GM12878 (cell line): ENCODE measurements at regions not wholly inside any gene's neighbourhood (a gene's known extent, or its start where the extent isn't known, plus 50 kb on each side); places are given as distances from the start of the nearest gene placed in this dataset.

Source experiments
- ATAC-seq: fragments of 200-7000 bp; cut with Tn5 transposase; 3 replicates; pipeline ENCODE4 v1.9.1; 2020; ENCODE audit warnings: mild to moderate bottlenecking, moderate library complexity
- BruUV-seq: library from RNA; stranded (reverse); fragments of 400-500 nt; replicated peaks from 2 replicates; lab custom pipeline; 2021; lab: Mats Ljungman, UMichigan
- CTCF ChIA-PET: fragments of 300-600 bp; sonication (Branson Sonifier 250); formaldehyde crosslinking; extraction: SDS; loops from one replicate; lab custom pipeline; 2021; ENCODE audit warnings: inconsistent platforms; lab: Yijun Ruan, JAX
- POLR2A ChIA-PET: fragments of 350-600 bp; formaldehyde crosslinking; extraction: SDS; loops from one replicate; lab custom pipeline; 2021; ENCODE audit warnings: inconsistent platforms; lab: Charles Lee
- RAD21 ChIA-PET: fragments of 300-600 bp; sonication (Branson Sonifier 250); formaldehyde crosslinking; loops from one replicate; lab custom pipeline; 2023; ENCODE audit warnings: antibody characterized with exemption; ENCODE audit not compliant: unreplicated experiment; lab: Charles Lee
- SMC1A ChIA-PET: fragments of 300-600 bp; sonication (Branson Sonifier 250); formaldehyde crosslinking; loops from one replicate; lab custom pipeline; 2023; ENCODE audit not compliant: unreplicated experiment, uncharacterized antibody; lab: Charles Lee
- DNase-seq: peaks from one replicate; pipeline ENCODE4 v3.0.0-alpha.2; 2011; ENCODE audit warnings: low read depth, low spot score
- FAIRE-seq: peaks from 3 replicates; lab custom pipeline; 2011; peaks lifted over from hg19 to GRCh38; lab: Jason Lieb, UNC
- H2AFZ ChIP-seq: 2 replicates; pipeline ENCODE4 v1.6.0; 2011; ENCODE audit warnings: low read depth, low read length, control low read depth; ENCODE audit not compliant: control insufficient read depth
- H3K27ac ChIP-seq: 2 replicates; pipeline ENCODE4 v1.5.1; 2011; ENCODE audit warnings: control low read depth; ENCODE audit not compliant: control insufficient read depth, insufficient read depth
- H3K27me3 ChIP-seq, 2 experiments: replicated peaks in 1 of 2; 2 replicates each; pipeline versions ENCODE4 v1.6.0 to v1.6.1; 2011; ENCODE audit warnings: low read length in 1 of 2; ENCODE audit not compliant: control insufficient read depth in 2 of 2, insufficient read depth in 2 of 2
- H3K36me3 ChIP-seq, 2 experiments: 2 replicates each; pipeline ENCODE4 v1.5.1; 2011; ENCODE audit warnings: low read length in 1 of 2; ENCODE audit not compliant: control insufficient read depth in 2 of 2, insufficient read depth in 2 of 2
- H3K4me1 ChIP-seq: 2 replicates; pipeline ENCODE4 v1.6.1; 2011; ENCODE audit warnings: mild to moderate bottlenecking, low read length, moderate library complexity, mixed read lengths; ENCODE audit not compliant: control insufficient read depth, insufficient read depth
- H3K4me2 ChIP-seq: 2 replicates; pipeline ENCODE4 v1.6.0; 2011; ENCODE audit warnings: control low read depth; ENCODE audit not compliant: control insufficient read depth, insufficient read depth
- H3K4me3 ChIP-seq: fragments of 200-600 bp; sonication (generic); 2 replicates; pipeline ENCODE4 v1.5.1; 2016
- H3K79me2 ChIP-seq: 2 replicates; pipeline ENCODE4 v1.6.0; 2011; ENCODE audit warnings: low read length; ENCODE audit not compliant: control insufficient read depth, insufficient read depth
- H3K9ac ChIP-seq: 2 replicates; pipeline ENCODE4 v1.8.0; 2011; ENCODE audit warnings: low read length, control low read depth, mixed read lengths; ENCODE audit not compliant: control insufficient read depth, insufficient read depth
- H3K9me3 ChIP-seq: replicated peaks from 3 replicates; pipeline ENCODE4 v1.5.1; 2011; ENCODE audit warnings: mild to moderate bottlenecking, low read length; ENCODE audit not compliant: control insufficient read depth, insufficient read depth
- H4K20me1 ChIP-seq: 2 replicates; pipeline ENCODE4 v1.6.0; 2011; ENCODE audit not compliant: control insufficient read depth, insufficient read depth
- BCL11A ChIP-seq: IDR thresholded peaks from 2 replicates; pipeline ENCODE4 v1.6.1; 2011; ENCODE audit warnings: low read depth, low read length
- CHD1 ChIP-seq: IDR thresholded peaks from 2 replicates; pipeline ENCODE4 v1.6.1; 2012; ENCODE audit warnings: low read depth, low read length, improper control_type of control experiment
- E2F4 ChIP-seq: IDR thresholded peaks from 2 replicates; pipeline ENCODE4 v1.6.1; 2012; ENCODE audit warnings: low read depth, low read length, improper control_type of control experiment
- FOXK2 ChIP-seq: fragments of 450-650 bp; IDR thresholded peaks from 2 replicates; pipeline ENCODE4 v1.6.1; 2017; ENCODE audit warnings: mild to moderate bottlenecking, moderate library complexity
- JUNB ChIP-seq: IDR thresholded peaks from 2 replicates; pipeline ENCODE4 v1.6.1; 2016; ENCODE audit warnings: antibody characterized with exemption, mild to moderate bottlenecking
- NFYA ChIP-seq: IDR thresholded peaks from 2 replicates; pipeline ENCODE4 v1.6.1; 2011; ENCODE audit warnings: low read depth, mild to moderate bottlenecking, low read length, improper control_type of control experiment, borderline replicate concordance
- PKNOX1 ChIP-seq: fragments of 450-650 bp; IDR thresholded peaks from 2 replicates; pipeline ENCODE4 v1.6.1; 2016; ENCODE audit warnings: mild to moderate bottlenecking
- ZNF384 ChIP-seq: IDR thresholded peaks from 2 replicates; pipeline ENCODE4 v1.6.1; 2012; ENCODE audit warnings: low read depth, mild to moderate bottlenecking, low read length, improper control_type of control experiment, borderline replicate concordance
- WGBS: methylation state at CpG from one replicate; pipeline ENCODE4 v1.1.6; 2016; ENCODE audit warnings: low lambda C conversion rate; ENCODE audit not compliant: insufficient replicate concordance, insufficient coverage; ENCODE audit errors: missing lambda C conversion rate; 5-methylcytosine and 5-hydroxymethylcytosine counted together
- in situ Hi-C: fragments of 300-500 bp; cut with MboI; formaldehyde crosslinking; loops from 9 replicates; pipeline ENCODE4 v1.14.3; 2018; ENCODE audit warnings: mixed read lengths
- intact Hi-C: fragments of 100-400 bp; cut with micrococcal nuclease; formaldehyde crosslinking; loops from one replicate; pipeline ENCODE4 v1.14.2; 2022; ENCODE audit not compliant: unreplicated experiment
- TF ChIP-seq, protein P1 (sequence below): IDR thresholded peaks from 2 replicates; pipeline ENCODE4 v1.6.1; 2012; ENCODE audit warnings: low read length, inconsistent platforms
- TF ChIP-seq, protein P2 (sequence below): fragments of 450-650 bp; IDR thresholded peaks from 2 replicates; pipeline ENCODE4 v1.6.1; 2017; ENCODE audit warnings: mild to moderate bottlenecking
- TF ChIP-seq, protein P3 (sequence below), 3 experiments: IDR thresholded peaks in 2 of 3; conservative IDR thresholded peaks in 1 of 3; 2 replicates each; pipeline ENCODE4 v1.5.1; 2011; ENCODE audit warnings: low read depth in 3 of 3, low read length in 3 of 3, mild to moderate bottlenecking in 3 of 3, control low read depth in 2 of 3, moderate library complexity in 2 of 3, inconsistent platforms in 1 of 3, mixed read lengths in 1 of 3; ENCODE audit not compliant: control insufficient read depth in 2 of 3, insufficient read depth in 1 of 3; ENCODE audit errors: extremely low read depth in 1 of 3

GRCh38 chr5:6995115-6995514 is 281.9 kb downstream of the TENT4A start (continued):
- TF ChIP-seq, protein P1, sequence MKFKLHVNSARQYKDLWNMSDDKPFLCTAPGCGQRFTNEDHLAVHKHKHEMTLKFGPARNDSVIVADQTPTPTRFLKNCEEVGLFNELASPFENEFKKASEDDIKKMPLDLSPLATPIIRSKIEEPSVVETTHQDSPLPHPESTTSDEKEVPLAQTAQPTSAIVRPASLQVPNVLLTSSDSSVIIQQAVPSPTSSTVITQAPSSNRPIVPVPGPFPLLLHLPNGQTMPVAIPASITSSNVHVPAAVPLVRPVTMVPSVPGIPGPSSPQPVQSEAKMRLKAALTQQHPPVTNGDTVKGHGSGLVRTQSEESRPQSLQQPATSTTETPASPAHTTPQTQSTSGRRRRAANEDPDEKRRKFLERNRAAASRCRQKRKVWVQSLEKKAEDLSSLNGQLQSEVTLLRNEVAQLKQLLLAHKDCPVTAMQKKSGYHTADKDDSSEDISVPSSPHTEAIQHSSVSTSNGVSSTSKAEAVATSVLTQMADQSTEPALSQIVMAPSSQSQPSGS: no peak
- TF ChIP-seq, protein P2, sequence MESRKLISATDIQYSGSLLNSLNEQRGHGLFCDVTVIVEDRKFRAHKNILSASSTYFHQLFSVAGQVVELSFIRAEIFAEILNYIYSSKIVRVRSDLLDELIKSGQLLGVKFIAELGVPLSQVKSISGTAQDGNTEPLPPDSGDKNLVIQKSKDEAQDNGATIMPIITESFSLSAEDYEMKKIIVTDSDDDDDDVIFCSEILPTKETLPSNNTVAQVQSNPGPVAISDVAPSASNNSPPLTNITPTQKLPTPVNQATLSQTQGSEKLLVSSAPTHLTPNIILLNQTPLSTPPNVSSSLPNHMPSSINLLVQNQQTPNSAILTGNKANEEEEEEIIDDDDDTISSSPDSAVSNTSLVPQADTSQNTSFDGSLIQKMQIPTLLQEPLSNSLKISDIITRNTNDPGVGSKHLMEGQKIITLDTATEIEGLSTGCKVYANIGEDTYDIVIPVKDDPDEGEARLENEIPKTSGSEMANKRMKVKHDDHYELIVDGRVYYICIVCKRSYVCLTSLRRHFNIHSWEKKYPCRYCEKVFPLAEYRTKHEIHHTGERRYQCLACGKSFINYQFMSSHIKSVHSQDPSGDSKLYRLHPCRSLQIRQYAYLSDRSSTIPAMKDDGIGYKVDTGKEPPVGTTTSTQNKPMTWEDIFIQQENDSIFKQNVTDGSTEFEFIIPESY: no peak
- no peak for TF ChIP-seq PKNOX1
- TF ChIP-seq BCL11A: no peak

DNA sequence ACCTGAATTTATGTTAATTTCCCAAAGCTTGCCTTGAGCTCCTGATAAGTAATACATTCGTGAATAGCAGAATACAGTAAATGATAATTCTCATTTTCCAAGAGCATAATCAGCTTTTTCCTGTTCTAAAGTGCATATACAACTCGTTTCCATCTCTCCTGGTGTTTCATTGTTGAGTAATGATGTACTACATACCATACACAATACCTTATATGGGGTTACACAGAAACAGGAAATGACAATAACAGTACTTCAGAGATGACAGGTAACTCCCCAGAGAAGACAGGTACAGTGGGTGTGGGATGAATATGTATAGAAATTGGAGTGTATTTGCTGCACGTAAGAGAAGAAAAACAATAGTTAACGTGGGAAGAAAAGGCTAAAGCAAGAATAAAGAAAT is 287.1 kb downstream of the TENT4A start:
- H3K4me2 ChIP-seq: no peak overlapping the region
- ATAC-seq: no peak

More for the DNA sequence above, 287.1 kb downstream of the TENT4A start:
- no peak for DNase-seq
- SMC1A ChIA-PET: no interaction called here
- Histone ChIP-seq H3K27me3 (no peaks in the 10 kb centered on the region), H2AFZ (no peak overlapping the region), H3K9me3 (no peaks in the 10 kb centered on the region), H3K79me2 (no peaks in the 10 kb centered on the region), H3K4me3 (no peak overlapping the region), H3K9ac (no peak overlapping the region), H3K27ac (no peak overlapping the region), H4K20me1 (no peaks in the 10 kb centered on the region), H3K36me3 (no peaks in the 10 kb centered on the region), H3K4me1 (no peaks in the 10 kb centered on the region)
- intact Hi-C loops (no loop called here), in situ Hi-C loops (no loop called here)
- WGBS: 0% methylated on average over 4 of the region's 4 CpGs
- CTCF ChIA-PET: no interaction called here
- TF ChIP-seq NFYA (no peak), E2F4 (no peak), JUNB (peak; percentile 57), CHD1 (no peak), FOXK2 (no peak), ZNF384 (no peak)
- TF ChIP-seq, protein P3, sequence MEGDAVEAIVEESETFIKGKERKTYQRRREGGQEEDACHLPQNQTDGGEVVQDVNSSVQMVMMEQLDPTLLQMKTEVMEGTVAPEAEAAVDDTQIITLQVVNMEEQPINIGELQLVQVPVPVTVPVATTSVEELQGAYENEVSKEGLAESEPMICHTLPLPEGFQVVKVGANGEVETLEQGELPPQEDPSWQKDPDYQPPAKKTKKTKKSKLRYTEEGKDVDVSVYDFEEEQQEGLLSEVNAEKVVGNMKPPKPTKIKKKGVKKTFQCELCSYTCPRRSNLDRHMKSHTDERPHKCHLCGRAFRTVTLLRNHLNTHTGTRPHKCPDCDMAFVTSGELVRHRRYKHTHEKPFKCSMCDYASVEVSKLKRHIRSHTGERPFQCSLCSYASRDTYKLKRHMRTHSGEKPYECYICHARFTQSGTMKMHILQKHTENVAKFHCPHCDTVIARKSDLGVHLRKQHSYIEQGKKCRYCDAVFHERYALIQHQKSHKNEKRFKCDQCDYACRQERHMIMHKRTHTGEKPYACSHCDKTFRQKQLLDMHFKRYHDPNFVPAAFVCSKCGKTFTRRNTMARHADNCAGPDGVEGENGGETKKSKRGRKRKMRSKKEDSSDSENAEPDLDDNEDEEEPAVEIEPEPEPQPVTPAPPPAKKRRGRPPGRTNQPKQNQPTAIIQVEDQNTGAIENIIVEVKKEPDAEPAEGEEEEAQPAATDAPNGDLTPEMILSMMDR (IDR thresholded peaks at IDR 0.05 in 2 of 3, conservative IDR thresholded peaks at IDR 0.05 in 1 of 3; ENCODE audit: control insufficient read depth in 2 of 3, extremely low read depth in 1 of 3, insufficient read depth in 1 of 3, low read depth in 3 of 3, low read length in 3 of 3): no peak
- POLR2A ChIA-PET: no interaction called here
- RAD21 ChIA-PET: no interaction called here
- BruUV-seq: no TSS peak
- FAIRE-seq: no peak
